Gastroesophageal sphincter (tissue), 3 donors: ENCODE measurements at regions not wholly inside any gene's neighbourhood (a gene's known extent, or its start where the extent isn't known, plus 50 kb on each side); places are given as distances from the start of the nearest gene placed in this dataset.

ENCODE experiments used
- CTCF ChIP-seq, 4 experiments: fragments of 200-600 bp in 2 of 4; fragments of 450-650 bp in 2 of 4; sonication (generic) in 1 of 4; IDR thresholded peaks; one replicate each; pipeline ENCODE4 v1.5.1; 2017 to 2019; ENCODE audit warnings: antibody characterized with exemption in 4 of 4, mild to moderate bottlenecking in 2 of 4, moderate library complexity in 2 of 4
- EP300 ChIP-seq: sonication (generic); formaldehyde crosslinking; IDR thresholded peaks from one replicate; pipeline ENCODE4 v1.6.1; 2017; ENCODE audit warnings: antibody characterized with exemption, mild to moderate bottlenecking
- POLR2A ChIP-seq, 2 donors: fragments of 450-650 bp; IDR thresholded peaks; one replicate each; pipeline ENCODE4 v1.6.1; 2017; ENCODE audit warnings: antibody characterized with exemption in 2 of 2, mild to moderate bottlenecking in 2 of 2, moderate library complexity in 1 of 2
- POLR2AphosphoS5 ChIP-seq: sonication (generic); formaldehyde crosslinking; IDR thresholded peaks from one replicate; pipeline ENCODE4 v1.6.1; 2017; ENCODE audit warnings: antibody characterized with exemption

DNA sequence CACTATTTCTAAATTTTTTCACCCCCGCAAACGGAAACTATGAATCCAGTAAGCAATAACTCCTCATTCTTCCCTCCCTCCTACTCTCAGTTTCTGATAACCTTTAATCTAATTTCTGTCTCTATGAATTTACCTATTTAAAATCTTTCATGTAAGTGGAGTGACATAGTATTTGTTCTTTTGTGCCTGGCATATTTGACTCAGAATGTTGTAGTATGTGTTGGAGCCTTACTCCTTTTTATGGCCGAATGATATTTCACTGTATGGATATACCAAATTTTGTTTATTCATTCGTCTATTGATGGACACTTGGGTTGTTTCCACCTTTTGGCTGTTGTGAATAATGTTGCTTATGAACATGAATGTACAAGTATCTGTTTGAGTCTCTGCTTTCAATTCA is 61.1 kb upstream of the C1GALT1C1 start:
- TF ChIP-seq CTCF (IDR thresholded peaks at IDR 0.05) (no peak), POLR2AphosphoS5 (no peak), POLR2A (IDR thresholded peaks at IDR 0.05) (no peak), EP300 (no peak)
